H9 (cell line): ENCODE measurements at regions not wholly inside any gene's neighbourhood (a gene's known extent, or its start where the extent isn't known, plus 50 kb on each side); places are given as distances from the start of the nearest gene placed in this dataset.

ENCODE experiments used
- DNase-seq: peaks from one replicate; pipeline ENCODE4 v3.0.0-alpha.2; 2017
- H2AFZ ChIP-seq: one replicate; pipeline ENCODE4 v1.6.1; 2013; ENCODE audit warnings: mild to moderate bottlenecking, low read length, control low read depth, moderate library complexity
- H2AK5ac ChIP-seq: 2 replicates; pipeline ENCODE4 v1.6.1; 2013; ENCODE audit warnings: low read length, control low read depth, mixed read lengths; ENCODE audit not compliant: insufficient read length
- H2BK120ac ChIP-seq: one replicate; pipeline ENCODE4 v1.6.1; 2013; ENCODE audit warnings: low read depth, mild to moderate bottlenecking, low read length, control low read depth, inconsistent platforms; ENCODE audit not compliant: poor library complexity, severe bottlenecking
- H2BK12ac ChIP-seq: 2 replicates; pipeline ENCODE4 v1.6.1; 2013; ENCODE audit warnings: low read length, control low read depth, mixed read lengths, low read depth; ENCODE audit not compliant: insufficient read length
- H2BK15ac ChIP-seq: 2 replicates; pipeline ENCODE4 v1.6.1; 2013; ENCODE audit warnings: low read depth, low read length, control low read depth
- H2BK20ac ChIP-seq: one replicate; pipeline ENCODE4 v1.6.1; 2013; ENCODE audit warnings: low read depth, mild to moderate bottlenecking, low read length, control low read depth, inconsistent platforms; ENCODE audit not compliant: poor library complexity, severe bottlenecking
- H2BK5ac ChIP-seq: 2 replicates; pipeline ENCODE4 v1.6.1; 2013; ENCODE audit warnings: low read length, control low read depth, mixed read lengths; ENCODE audit not compliant: insufficient read length
- H3K14ac ChIP-seq: 2 replicates; pipeline ENCODE4 v1.6.1; 2013; ENCODE audit warnings: low read length, control low read depth; ENCODE audit not compliant: insufficient read depth
- H3K18ac ChIP-seq: 2 replicates; pipeline ENCODE4 v1.6.1; 2013; ENCODE audit warnings: low read depth, mild to moderate bottlenecking, mixed read lengths, low read length, control low read depth; ENCODE audit not compliant: insufficient read length
- H3K23ac ChIP-seq: 2 replicates; pipeline ENCODE4 v1.6.1; 2013; ENCODE audit warnings: low read length, control low read depth, mixed read lengths, low read depth; ENCODE audit not compliant: insufficient read length
- H3K23me2 ChIP-seq: 2 replicates; pipeline ENCODE4 v1.6.1; 2013; ENCODE audit warnings: low read depth, mild to moderate bottlenecking, mixed read lengths, low read length, control low read depth; ENCODE audit not compliant: insufficient read length, poor library complexity, severe bottlenecking
- H3K27ac ChIP-seq: 2 replicates; pipeline ENCODE4 v1.5.1; 2013; ENCODE audit warnings: low read length, control low read depth, mixed read lengths, low read depth; ENCODE audit not compliant: insufficient read length
- H3K27me3 ChIP-seq: 2 replicates; pipeline ENCODE4 v1.6.1; 2013; ENCODE audit warnings: low read length, control low read depth, inconsistent platforms; ENCODE audit not compliant: insufficient read depth
- H3K4ac ChIP-seq: 2 replicates; pipeline ENCODE4 v1.6.1; 2013; ENCODE audit warnings: low read depth, mild to moderate bottlenecking, control low read depth, inconsistent platforms, low read length, moderate library complexity
- H3K4me1 ChIP-seq: 2 replicates; pipeline ENCODE4 v1.6.1; 2013; ENCODE audit warnings: low read length, control low read depth, inconsistent platforms; ENCODE audit not compliant: insufficient read depth
- H3K4me2 ChIP-seq: 2 replicates; pipeline ENCODE4 v1.6.1; 2013; ENCODE audit warnings: low read length, control low read depth, mixed read lengths; ENCODE audit not compliant: insufficient read length, insufficient read depth
- H3K56ac ChIP-seq: 2 replicates; pipeline ENCODE4 v1.6.1; 2013; ENCODE audit warnings: low read depth, mild to moderate bottlenecking, mixed read lengths, low read length, control low read depth; ENCODE audit not compliant: insufficient read length
- H3K79me1 ChIP-seq: 2 replicates; pipeline ENCODE4 v1.6.1; 2013; ENCODE audit warnings: low read depth, mild to moderate bottlenecking, moderate library complexity, low read length, control low read depth, inconsistent platforms; ENCODE audit not compliant: insufficient read depth, poor library complexity, severe bottlenecking
- H3K79me2 ChIP-seq: 2 replicates; pipeline ENCODE4 v1.6.1; 2013; ENCODE audit warnings: low read length, control low read depth, inconsistent platforms; ENCODE audit not compliant: insufficient read depth
- H3K9ac ChIP-seq: 2 replicates; pipeline ENCODE4 v1.6.1; 2013; ENCODE audit warnings: low read length, control low read depth, mixed read lengths; ENCODE audit not compliant: insufficient read length; ENCODE audit errors: extremely low read depth
- H3K9me3 ChIP-seq: one replicate; pipeline ENCODE4 v1.6.1; 2013; ENCODE audit warnings: low read depth, low read length, inconsistent platforms; ENCODE audit not compliant: control insufficient read depth
- H3T11ph ChIP-seq: one replicate; pipeline ENCODE4 v1.6.1; 2013; ENCODE audit warnings: mild to moderate bottlenecking, low read length, control low read depth, inconsistent platforms
- H4K20me1 ChIP-seq: one replicate; pipeline ENCODE4 v1.6.1; 2013; ENCODE audit not compliant: control insufficient read depth, insufficient read length, insufficient read depth
- H4K5ac ChIP-seq: 2 replicates; pipeline ENCODE4 v1.6.1; 2013; ENCODE audit warnings: low read depth, mild to moderate bottlenecking, mixed read lengths, low read length, control low read depth; ENCODE audit not compliant: insufficient read length
- H4K8ac ChIP-seq: replicated peaks from 2 replicates; pipeline ENCODE4 v1.6.1; 2013; ENCODE audit warnings: low read length, control low read depth, mixed read lengths, low read depth; ENCODE audit not compliant: insufficient read length
- H4K91ac ChIP-seq: 2 replicates; pipeline ENCODE4 v1.6.1; 2013; ENCODE audit warnings: low read depth, mild to moderate bottlenecking, moderate library complexity, mixed read lengths, low read length, control low read depth; ENCODE audit not compliant: insufficient read length
- H3K27ac Mint-ChIP-seq, 3 experiments: 2 replicates in 2 of 3; 3 replicates in 1 of 3; pipeline ENCODE4 v1.8.0; 2020 to 2021; ENCODE audit warnings: mixed read lengths in 3 of 3, mild to moderate bottlenecking in 1 of 3, moderate library complexity in 1 of 3
- H3K27me3 Mint-ChIP-seq: 2 replicates; pipeline ENCODE4 v1.8.0; 2021; ENCODE audit warnings: low read depth, mild to moderate bottlenecking, moderate library complexity, mixed read lengths
- H3K36me3 Mint-ChIP-seq, 3 experiments: 2 replicates in 2 of 3; 3 replicates in 1 of 3; pipeline ENCODE4 v1.8.0; 2020 to 2021; ENCODE audit warnings: low read depth in 3 of 3, mixed read lengths in 3 of 3; ENCODE audit not compliant: insufficient read depth in 1 of 3
- H3K4me1 Mint-ChIP-seq, 2 experiments: 2 replicates each; pipeline ENCODE4 v1.8.0; 2020; ENCODE audit warnings: mixed read lengths in 2 of 2
- H3K4me3 Mint-ChIP-seq, 2 experiments: 2 replicates in 1 of 2; 3 replicates in 1 of 2; pipeline ENCODE4 v1.8.0; 2020 to 2021; ENCODE audit warnings: mild to moderate bottlenecking in 2 of 2, mixed read lengths in 2 of 2, moderate library complexity in 1 of 2
- H3K9me3 Mint-ChIP-seq, 2 experiments: 2 replicates in 1 of 2; 3 replicates in 1 of 2; pipeline ENCODE4 v1.8.0; 2020; ENCODE audit warnings: mild to moderate bottlenecking in 2 of 2, mixed read lengths in 2 of 2, moderate library complexity in 1 of 2
- WGBS: extraction: QIAGEN DNeasy Blood & Tissue Kit; methylation state at CpG from one replicate; pipeline ENCODE4 v1.1.7; 2013; ENCODE audit warnings: missing lambda C conversion rate, low lambda C conversion rate, mixed read lengths; ENCODE audit not compliant: insufficient read length; ENCODE audit errors: extremely low coverage; 5-methylcytosine and 5-hydroxymethylcytosine counted together
- TF ChIP-seq, protein P1 (sequence below): fragments of 200-600 bp; sonication (generic); conservative IDR thresholded peaks from 3 replicates; pipeline ENCODE4 v1.8.0; 2021; ENCODE audit warnings: antibody characterized with exemption, mild to moderate bottlenecking

- no peaks in the 10 kb centered on the region for H3K4me1 ChIP-seq
- no peak overlapping the region for H3K4me2 ChIP-seq
- Mint-ChIP-seq H3K9me3 (peaks cover 0 to 2% of the 10 kb centered on the region in 2 experiments; a peak in 2 of 5 replicates), H3K4me3 (no peak overlapping the region), H3K27me3 (no peaks in the 10 kb centered on the region; the same call in 1 of the 2 replicates), H3K4me1 (peaks cover 0 to 9% of the 10 kb centered on the region in 2 experiments; a peak in 2 of 4 replicates), H3K36me3 (no peaks in the 10 kb centered on the region), H3K27ac (no peak overlapping the region)
- H3K9ac ChIP-seq = no peak overlapping the region
- no peak overlapping the region for H2BK120ac ChIP-seq
- no peaks in the 10 kb centered on the region for H3K79me1 ChIP-seq
- no peak overlapping the region for H3K14ac ChIP-seq
- no peak overlapping the region for H3K23ac ChIP-seq
- H3K23me2 ChIP-seq = no peaks in the 10 kb centered on the region
- no peaks in the 10 kb centered on the region for H4K20me1 ChIP-seq
- H3K79me2 ChIP-seq = no peaks in the 10 kb centered on the region
- no peak overlapping the region for H2BK5ac ChIP-seq
- no peak overlapping the region for H2BK15ac ChIP-seq
- no peak overlapping the region for H3T11ph ChIP-seq
- no peak overlapping the region for H3K27ac ChIP-seq
- H3K56ac ChIP-seq = no peak overlapping the region
- no peak overlapping the region for H2BK20ac ChIP-seq
- H4K91ac ChIP-seq = no peak overlapping the region
- no peak overlapping the region for H4K5ac ChIP-seq
- no CpG with 5 or more reads among the region's 4 CpGs for WGBS
- H3K9me3 ChIP-seq = no peaks in the 10 kb centered on the region
- DNase-seq = no peak
- H2AK5ac ChIP-seq = no peak overlapping the region
- no peak overlapping the region for H2BK12ac ChIP-seq
- H4K8ac ChIP-seq = no peak overlapping the region
- TF ChIP-seq, protein P1, sequence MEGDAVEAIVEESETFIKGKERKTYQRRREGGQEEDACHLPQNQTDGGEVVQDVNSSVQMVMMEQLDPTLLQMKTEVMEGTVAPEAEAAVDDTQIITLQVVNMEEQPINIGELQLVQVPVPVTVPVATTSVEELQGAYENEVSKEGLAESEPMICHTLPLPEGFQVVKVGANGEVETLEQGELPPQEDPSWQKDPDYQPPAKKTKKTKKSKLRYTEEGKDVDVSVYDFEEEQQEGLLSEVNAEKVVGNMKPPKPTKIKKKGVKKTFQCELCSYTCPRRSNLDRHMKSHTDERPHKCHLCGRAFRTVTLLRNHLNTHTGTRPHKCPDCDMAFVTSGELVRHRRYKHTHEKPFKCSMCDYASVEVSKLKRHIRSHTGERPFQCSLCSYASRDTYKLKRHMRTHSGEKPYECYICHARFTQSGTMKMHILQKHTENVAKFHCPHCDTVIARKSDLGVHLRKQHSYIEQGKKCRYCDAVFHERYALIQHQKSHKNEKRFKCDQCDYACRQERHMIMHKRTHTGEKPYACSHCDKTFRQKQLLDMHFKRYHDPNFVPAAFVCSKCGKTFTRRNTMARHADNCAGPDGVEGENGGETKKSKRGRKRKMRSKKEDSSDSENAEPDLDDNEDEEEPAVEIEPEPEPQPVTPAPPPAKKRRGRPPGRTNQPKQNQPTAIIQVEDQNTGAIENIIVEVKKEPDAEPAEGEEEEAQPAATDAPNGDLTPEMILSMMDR = no peak
- H3K4ac ChIP-seq = no peak overlapping the region
- H2AFZ ChIP-seq = no peak overlapping the region
- no peak overlapping the region for H3K18ac ChIP-seq
- H3K27me3 ChIP-seq = no peaks in the 10 kb centered on the region
Observed at GRCh38 chr2:15693382-15693781, 101.7 kb downstream of the DDX1 start.
